ENCODE measurements at regions not wholly inside any gene's neighbourhood (a gene's known extent, or its start where the extent isn't known, plus 50 kb on each side); places are given as distances from the start of the nearest gene placed in this dataset.

GRCh38 chr12:107553211-107553765, 132.3 kb upstream of the PWP1 start:
- Histone ChIP-seq H3K9me3 (replicated peaks; ENCODE audit: control insufficient read depth, insufficient read depth, low read length) (no peaks in the 10 kb centered on the region), H3K27ac (ENCODE audit: insufficient read depth, low read depth, low read length) (no peak overlapping the region), H3K4me3 (replicated peaks in 1 of 3; ENCODE audit: insufficient read depth in 1 of 3, low read depth in 1 of 3, low read length in 3 of 3) (no peak overlapping the region), H3K27me3 (ENCODE audit: control insufficient read depth in 2 of 2, insufficient read depth in 2 of 2, low read length in 2 of 2) (no peaks in the 10 kb centered on the region), H3K4me1 (ENCODE audit: control insufficient read depth, extremely low read depth, insufficient read depth, low read length) (no peaks in the 10 kb centered on the region), H3K36me3 (ENCODE audit: control insufficient read depth in 2 of 2, extremely low read depth in 1 of 2, insufficient read depth in 2 of 2, low read length in 2 of 2) (no peaks in the 10 kb centered on the region), H3K4me2 (ENCODE audit: insufficient read depth, low read length) (no peak overlapping the region), H3K9ac (replicated peaks; ENCODE audit: extremely low read depth, insufficient read depth, low read length) (no peak overlapping the region), H3K9me1 (replicated peaks; ENCODE audit: control insufficient read depth, extremely low read depth, insufficient read depth, low read length) (no peaks in the 10 kb centered on the region), H4K20me1 (replicated peaks; ENCODE audit: control insufficient read depth, extremely low read depth, insufficient read depth, low read length) (no peaks in the 10 kb centered on the region), H3K79me2 (ENCODE audit: control insufficient read depth, insufficient read depth, low read length) (no peaks in the 10 kb centered on the region), H2AFZ (ENCODE audit: low read depth, low read length) (no peak overlapping the region)
- intact Hi-C loops (cut with micrococcal nuclease), result no loop called here
- POLR2A ChIA-PET, result no interaction called here
- CTCF ChIA-PET, result no interaction called here
- dilution Hi-C loops (cut with MboI; ENCODE audit: extremely low pct_ligation_motif_present, low sequenced_read_pairs), result no loop called here
- TF ChIP-seq, protein P1, sequence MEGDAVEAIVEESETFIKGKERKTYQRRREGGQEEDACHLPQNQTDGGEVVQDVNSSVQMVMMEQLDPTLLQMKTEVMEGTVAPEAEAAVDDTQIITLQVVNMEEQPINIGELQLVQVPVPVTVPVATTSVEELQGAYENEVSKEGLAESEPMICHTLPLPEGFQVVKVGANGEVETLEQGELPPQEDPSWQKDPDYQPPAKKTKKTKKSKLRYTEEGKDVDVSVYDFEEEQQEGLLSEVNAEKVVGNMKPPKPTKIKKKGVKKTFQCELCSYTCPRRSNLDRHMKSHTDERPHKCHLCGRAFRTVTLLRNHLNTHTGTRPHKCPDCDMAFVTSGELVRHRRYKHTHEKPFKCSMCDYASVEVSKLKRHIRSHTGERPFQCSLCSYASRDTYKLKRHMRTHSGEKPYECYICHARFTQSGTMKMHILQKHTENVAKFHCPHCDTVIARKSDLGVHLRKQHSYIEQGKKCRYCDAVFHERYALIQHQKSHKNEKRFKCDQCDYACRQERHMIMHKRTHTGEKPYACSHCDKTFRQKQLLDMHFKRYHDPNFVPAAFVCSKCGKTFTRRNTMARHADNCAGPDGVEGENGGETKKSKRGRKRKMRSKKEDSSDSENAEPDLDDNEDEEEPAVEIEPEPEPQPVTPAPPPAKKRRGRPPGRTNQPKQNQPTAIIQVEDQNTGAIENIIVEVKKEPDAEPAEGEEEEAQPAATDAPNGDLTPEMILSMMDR (IDR thresholded peaks at IDR 0.05; ENCODE audit: extremely low read depth in 1 of 2, insufficient read depth in 1 of 2, low read depth in 1 of 2, low read length in 2 of 2), result no peak
- FAIRE-seq, result no peak
- no TSS peak for BruUV-seq (replicated peaks)
- no peak for DNase-seq (ENCODE audit: low read depth, low spot score)

GRCh38 chr12:107554941-107555340, 130.7 kb upstream of the PWP1 start:
- intact Hi-C loops (cut with micrococcal nuclease) (no loop called here), dilution Hi-C loops (cut with MboI; ENCODE audit: extremely low pct_ligation_motif_present, low sequenced_read_pairs) (no loop called here)
- Histone ChIP-seq H3K9me3 (replicated peaks; ENCODE audit: control insufficient read depth, insufficient read depth, low read length) (no peaks in the 10 kb centered on the region), H3K27ac (ENCODE audit: insufficient read depth, low read depth, low read length) (no peak overlapping the region), H3K9me1 (replicated peaks; ENCODE audit: control insufficient read depth, extremely low read depth, insufficient read depth, low read length) (no peaks in the 10 kb centered on the region), H3K9ac (replicated peaks; ENCODE audit: extremely low read depth, insufficient read depth, low read length) (no peak overlapping the region), H3K4me2 (ENCODE audit: insufficient read depth, low read length) (no peak overlapping the region), H3K4me1 (ENCODE audit: control insufficient read depth, extremely low read depth, insufficient read depth, low read length) (no peaks in the 10 kb centered on the region), H4K20me1 (replicated peaks; ENCODE audit: control insufficient read depth, extremely low read depth, insufficient read depth, low read length) (no peaks in the 10 kb centered on the region), H2AFZ (ENCODE audit: low read depth, low read length) (no peak overlapping the region), H3K79me2 (ENCODE audit: control insufficient read depth, insufficient read depth, low read length) (no peaks in the 10 kb centered on the region), H3K36me3 (ENCODE audit: control insufficient read depth in 2 of 2, extremely low read depth in 1 of 2, insufficient read depth in 2 of 2, low read length in 2 of 2) (no peaks in the 10 kb centered on the region), H3K27me3 (ENCODE audit: control insufficient read depth in 2 of 2, insufficient read depth in 2 of 2, low read length in 2 of 2) (no peaks in the 10 kb centered on the region), H3K4me3 (replicated peaks in 1 of 3; ENCODE audit: insufficient read depth in 1 of 3, low read depth in 1 of 3, low read length in 3 of 3) (no peak overlapping the region)
- POLR2A ChIA-PET, result no interaction called here
- FAIRE-seq (no peak), DNase-seq (ENCODE audit: low read depth, low spot score) (no peak)
- no peak for TF ChIP-seq FOS (IDR thresholded peaks at IDR 0.05; ENCODE audit: borderline replicate concordance, insufficient read depth, low read length)
- no peak for TF ChIP-seq EZH2 (IDR thresholded peaks at IDR 0.05; ENCODE audit: borderline replicate concordance, low read depth, low read length, severe bottlenecking)
- TF ChIP-seq, protein P1 (IDR thresholded peaks at IDR 0.05; ENCODE audit: extremely low read depth in 1 of 2, insufficient read depth in 1 of 2, low read depth in 1 of 2, low read length in 2 of 2), result no peak
- TF ChIP-seq, protein P2, sequence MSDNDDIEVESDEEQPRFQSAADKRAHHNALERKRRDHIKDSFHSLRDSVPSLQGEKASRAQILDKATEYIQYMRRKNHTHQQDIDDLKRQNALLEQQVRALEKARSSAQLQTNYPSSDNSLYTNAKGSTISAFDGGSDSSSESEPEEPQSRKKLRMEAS (IDR thresholded peaks at IDR 0.05; ENCODE audit: insufficient read depth, insufficient read length), result no peak
- TF ChIP-seq GATA2 (IDR thresholded peaks at IDR 0.05; ENCODE audit: insufficient read depth, insufficient read length, low read depth, low read length), result no peak
- TF ChIP-seq POLR2AphosphoS5 (IDR thresholded peaks at IDR 0.05; ENCODE audit: insufficient read depth, low read depth, low read length), result no peak
- TF ChIP-seq POLR2A (IDR thresholded peaks at IDR 0.05; ENCODE audit: low read depth, low read length), result no peak
- TF ChIP-seq MYC (IDR thresholded peaks at IDR 0.05; ENCODE audit: low read depth, low read length), result no peak
- TF ChIP-seq JUN (IDR thresholded peaks at IDR 0.05; ENCODE audit: borderline replicate concordance, insufficient read depth, insufficient read length, low read depth), result no peak
- BruUV-seq (replicated peaks), result no TSS peak
- CTCF ChIA-PET, result interaction anchor here (0.7 to 2.3 kb wide), 5 partner anchors 10 to 423 kb away, joined by 3 to 6 read pairs (median 5); no protein-coding TSS in a partner anchor
